ENCODE measurements at regions not wholly inside any gene's neighbourhood (a gene's known extent, or its start where the extent isn't known, plus 50 kb on each side); places are given as distances from the start of the nearest gene placed in this dataset.

DNA sequence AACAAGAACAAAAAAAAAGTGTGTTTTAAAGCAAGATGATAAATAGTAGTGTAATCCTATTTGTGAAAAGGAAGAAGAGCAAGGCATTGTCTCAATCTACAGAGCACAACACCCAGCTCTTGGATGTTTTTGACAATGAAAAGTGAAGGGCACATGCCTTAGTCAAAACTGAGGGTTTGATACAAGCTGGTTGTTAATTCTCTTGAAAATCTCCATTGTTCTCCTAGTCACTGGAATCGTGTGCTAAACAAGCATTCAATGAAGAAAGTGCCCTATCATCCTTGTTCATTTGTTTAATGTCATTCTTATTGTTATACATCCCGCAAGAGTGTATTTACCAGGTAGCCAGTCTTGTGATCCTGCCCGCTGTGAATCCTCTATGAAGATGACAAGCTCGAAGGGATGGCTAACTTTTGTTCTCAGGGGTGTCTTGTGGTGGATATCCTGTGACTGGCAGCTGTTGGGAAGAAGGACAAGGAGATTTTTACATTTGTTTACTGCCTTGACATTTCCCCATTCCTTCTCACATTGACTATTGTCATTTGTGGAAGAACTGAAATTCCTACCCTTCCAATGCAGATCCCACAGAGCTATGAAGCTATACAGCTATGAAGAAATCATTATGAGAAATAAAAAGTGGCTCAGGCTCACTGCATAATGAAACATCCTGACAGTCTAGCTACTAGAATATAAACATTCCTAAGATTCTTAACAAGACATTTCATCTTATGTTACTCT lies 175.9 kb downstream of the VGLL3 start:
- H3K27me3 ChIP-seq (ENCODE audit: control insufficient read depth, insufficient read depth, low read length) = no peaks in the 10 kb centered on the region
- H3K27ac ChIP-seq (ENCODE audit: insufficient read depth, low read length) = no peak overlapping the region
- no peak overlapping the region for H2AFZ ChIP-seq (replicated peaks; ENCODE audit: low read length, poor library complexity)
- H3K14ac ChIP-seq (replicated peaks; ENCODE audit: low read depth, low read length) = no peak overlapping the region
- ATAC-seq (ENCODE audit: low read depth) (peak; percentile 88), DNase-seq (peak; percentile 51)
- H3K56ac ChIP-seq (ENCODE audit: extremely low read depth, insufficient read depth, low read length) = no peak overlapping the region
- POLR2A ChIA-PET (ENCODE audit: unreplicated experiment) = interaction anchor here (0.5 kb wide), 1 partner anchor 54 kb away, joined by 3 read pairs; no protein-coding TSS in a partner anchor
- H4K5ac ChIP-seq (ENCODE audit: low read depth, low read length) = peak overlapping the region; percentile 15; the same call in 1 of the 2 replicates
- H3K79me1 ChIP-seq (ENCODE audit: low read depth in 1 of 2, low read length in 2 of 2) = no peaks in the 10 kb centered on the region
- intact Hi-C loops (cut with micrococcal nuclease) (no loop called here), dilution Hi-C loops (cut with HindIII; ENCODE audit: low sequenced_read_pairs, unreplicated experiment) (no loop called here), in situ Hi-C loops (cut with MboI; ENCODE audit: low sequenced_read_pairs) (no loop called here)
- H4K20me1 ChIP-seq (ENCODE audit: insufficient read depth, low read length) = no peaks in the 10 kb centered on the region
- peak overlapping the region; percentile 28; the same call in 1 of the 2 replicates for H3K4me2 ChIP-seq (ENCODE audit: low read depth, low read length)
- H3K9ac ChIP-seq (ENCODE audit: low read depth, low read length) = no peak overlapping the region
- no peaks in the 10 kb centered on the region for H3K36me3 ChIP-seq (ENCODE audit: control insufficient read depth, insufficient read depth, low read length)
- no peak overlapping the region for H4K91ac ChIP-seq (ENCODE audit: insufficient read depth, low read depth, low read length)
- no TSS peak for BruUV-seq (replicated peaks)
- H3K23ac ChIP-seq (ENCODE audit: low read depth, low read length) = peak overlapping the region; percentile 34; the same call in 1 of the 2 replicates
- peak overlapping the region; percentile 69; the same call in 1 of the 2 replicates for H3K18ac ChIP-seq (ENCODE audit: low read depth, low read length)
- no peaks in the 10 kb centered on the region for H3K9me3 ChIP-seq (ENCODE audit: control insufficient read depth, insufficient read depth, low read length)
- no peak overlapping the region for H2AK9ac ChIP-seq (replicated peaks; ENCODE audit: low read depth, low read length, poor library complexity)
- 0 out of 2 replicates have a peak, but pooled peaks cover 3% of the 10 kb centered on the region for H3K9me1 ChIP-seq (ENCODE audit: insufficient read depth, low read length)
- H3K4ac ChIP-seq (ENCODE audit: low read depth, low read length) = peak overlapping the region; percentile 52; the same call in 1 of the 2 replicates
- H3K4me3 ChIP-seq (ENCODE audit: insufficient read depth, low read depth, low read length) = no peak overlapping the region
- peak overlapping the region; percentile 46; the same call in 1 of the 3 replicates for H2BK15ac ChIP-seq (ENCODE audit: low read depth, low read length)
- 0 out of 2 replicates have a peak overlapping the region, but pooled peaks have one; percentile 10 for H2AK5ac ChIP-seq (ENCODE audit: low read depth, low read length)
- no peak overlapping the region for H4K8ac ChIP-seq (ENCODE audit: low read depth in 2 of 2, low read length in 2 of 2)
- CTCF ChIA-PET = interaction anchor here (1.2 kb wide), 1 partner anchor 10 kb away, joined by 3 read pairs; no protein-coding TSS in a partner anchor
- peak overlapping the region; percentile 32 for H2BK5ac ChIP-seq (ENCODE audit: low read depth, low read length, poor library complexity, severe bottlenecking)
- TF ChIP-seq CEBPB (IDR thresholded peaks at IDR 0.05; ENCODE audit: low read depth, low read length) (no peak), BHLHE40 (IDR thresholded peaks at IDR 0.05; ENCODE audit: low read depth, low read length) (no peak), MAZ (IDR thresholded peaks at IDR 0.05; ENCODE audit: borderline replicate concordance, low read depth, low read length) (no peak), FOS (IDR thresholded peaks at IDR 0.05; ENCODE audit: low read depth, low read length) (no peak), RCOR1 (IDR thresholded peaks at IDR 0.05; ENCODE audit: insufficient replicate concordance, low read length) (no peak), RFX5 (IDR thresholded peaks at IDR 0.05; ENCODE audit: low read depth, low read length) (no peak), POLR2A (IDR thresholded peaks at IDR 0.05; ENCODE audit: low read depth, low read length) (no peak), SMC3 (IDR thresholded peaks at IDR 0.05; ENCODE audit: low read depth, low read length) (no peak), NFE2L2 (IDR thresholded peaks at IDR 0.05; ENCODE audit: low read depth, low read length) (no peak), CHD1 (IDR thresholded peaks at IDR 0.05; ENCODE audit: low read depth, low read length) (no peak)
- TF ChIP-seq, protein P1, sequence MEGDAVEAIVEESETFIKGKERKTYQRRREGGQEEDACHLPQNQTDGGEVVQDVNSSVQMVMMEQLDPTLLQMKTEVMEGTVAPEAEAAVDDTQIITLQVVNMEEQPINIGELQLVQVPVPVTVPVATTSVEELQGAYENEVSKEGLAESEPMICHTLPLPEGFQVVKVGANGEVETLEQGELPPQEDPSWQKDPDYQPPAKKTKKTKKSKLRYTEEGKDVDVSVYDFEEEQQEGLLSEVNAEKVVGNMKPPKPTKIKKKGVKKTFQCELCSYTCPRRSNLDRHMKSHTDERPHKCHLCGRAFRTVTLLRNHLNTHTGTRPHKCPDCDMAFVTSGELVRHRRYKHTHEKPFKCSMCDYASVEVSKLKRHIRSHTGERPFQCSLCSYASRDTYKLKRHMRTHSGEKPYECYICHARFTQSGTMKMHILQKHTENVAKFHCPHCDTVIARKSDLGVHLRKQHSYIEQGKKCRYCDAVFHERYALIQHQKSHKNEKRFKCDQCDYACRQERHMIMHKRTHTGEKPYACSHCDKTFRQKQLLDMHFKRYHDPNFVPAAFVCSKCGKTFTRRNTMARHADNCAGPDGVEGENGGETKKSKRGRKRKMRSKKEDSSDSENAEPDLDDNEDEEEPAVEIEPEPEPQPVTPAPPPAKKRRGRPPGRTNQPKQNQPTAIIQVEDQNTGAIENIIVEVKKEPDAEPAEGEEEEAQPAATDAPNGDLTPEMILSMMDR (conservative IDR thresholded peaks at IDR 0.05; ENCODE audit: low read depth, low read length) = no peak
- TF ChIP-seq, protein P2, sequence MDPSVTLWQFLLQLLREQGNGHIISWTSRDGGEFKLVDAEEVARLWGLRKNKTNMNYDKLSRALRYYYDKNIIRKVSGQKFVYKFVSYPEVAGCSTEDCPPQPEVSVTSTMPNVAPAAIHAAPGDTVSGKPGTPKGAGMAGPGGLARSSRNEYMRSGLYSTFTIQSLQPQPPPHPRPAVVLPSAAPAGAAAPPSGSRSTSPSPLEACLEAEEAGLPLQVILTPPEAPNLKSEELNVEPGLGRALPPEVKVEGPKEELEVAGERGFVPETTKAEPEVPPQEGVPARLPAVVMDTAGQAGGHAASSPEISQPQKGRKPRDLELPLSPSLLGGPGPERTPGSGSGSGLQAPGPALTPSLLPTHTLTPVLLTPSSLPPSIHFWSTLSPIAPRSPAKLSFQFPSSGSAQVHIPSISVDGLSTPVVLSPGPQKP (IDR thresholded peaks at IDR 0.05; ENCODE audit: borderline replicate concordance, low read depth, low read length) = no peak
- WGBS, 2 experiments (ENCODE audit: extremely low coverage in 2 of 2, insufficient read length in 1 of 2) = no CpG with 5 or more reads among the region's 4 CpGs
- H2BK20ac ChIP-seq (ENCODE audit: low read depth, low read length) = peak overlapping the region; percentile 73; the same call in 1 of the 2 replicates
- peak overlapping the region; percentile 49 for H2BK120ac ChIP-seq (ENCODE audit: low read depth, low read length)
- peaks cover 4% of the 10 kb centered on the region for H3K4me1 ChIP-seq (ENCODE audit: control insufficient read depth, insufficient read depth, low read length)
